ENCODE measurements at regions not wholly inside any gene's neighbourhood (a gene's known extent, or its start where the extent isn't known, plus 50 kb on each side); places are given as distances from the start of the nearest gene placed in this dataset.

- Mint-ChIP-seq H3K9me3 (peaks cover 6% of the 10 kb centered on the region; the same call in 1 of the 2 replicates), H3K27ac (no peak overlapping the region), H3K36me3 (ENCODE audit: low read depth) (no peaks in the 10 kb centered on the region), H3K4me1 (ENCODE audit: low read depth) (no peaks in the 10 kb centered on the region), H3K4me3 (no peak overlapping the region), H3K27me3 (ENCODE audit: insufficient read depth) (peaks cover 5% of the 10 kb centered on the region; the same call in 1 of the 2 replicates)
- DNase-seq: no peak
- peak; percentile 58 for TF ChIP-seq CTCF (IDR thresholded peaks at IDR 0.05)
Observed at GRCh38 chr7:35430547-35431153, 176.8 kb upstream of the TBX20 start.

GRCh38 chr7:35424869-35425495, 171.1 kb upstream of the TBX20 start:
- peak; percentile 85 for TF ChIP-seq CTCF (IDR thresholded peaks at IDR 0.05)
- H3K9me3 Mint-ChIP-seq: no peaks in the 10 kb centered on the region
- H3K4me1 Mint-ChIP-seq (ENCODE audit: low read depth): no peaks in the 10 kb centered on the region
- peaks cover 9% of the 10 kb centered on the region for H3K27me3 Mint-ChIP-seq (ENCODE audit: insufficient read depth)
- H3K36me3 Mint-ChIP-seq (ENCODE audit: low read depth): no peaks in the 10 kb centered on the region
- peak; percentile 36 for DNase-seq
- no peak overlapping the region for H3K27ac Mint-ChIP-seq
- H3K4me3 Mint-ChIP-seq: no peak overlapping the region

- Mint-ChIP-seq H3K27me3 (ENCODE audit: insufficient read depth) (peaks cover 11% of the 10 kb centered on the region), H3K9me3 (no peaks in the 10 kb centered on the region), H3K27ac (no peak overlapping the region), H3K36me3 (ENCODE audit: low read depth) (no peaks in the 10 kb centered on the region), H3K4me3 (no peak overlapping the region), H3K4me1 (ENCODE audit: low read depth) (no peaks in the 10 kb centered on the region)
- DNase-seq: no peak
- TF ChIP-seq CTCF (IDR thresholded peaks at IDR 0.05): no peak
Observed at GRCh38 chr7:35424440-35424839, 170.5 kb upstream of the TBX20 start.

GRCh38 chr7:35422715-35423114, 168.8 kb upstream of the TBX20 start:
- DNase-seq: no peak
- no peaks in the 10 kb centered on the region for H3K4me1 Mint-ChIP-seq (ENCODE audit: low read depth)
- H3K36me3 Mint-ChIP-seq (ENCODE audit: low read depth): no peaks in the 10 kb centered on the region
- no peak overlapping the region for H3K4me3 Mint-ChIP-seq
- TF ChIP-seq CTCF (IDR thresholded peaks at IDR 0.05): no peak
- peaks cover 9% of the 10 kb centered on the region for H3K27me3 Mint-ChIP-seq (ENCODE audit: insufficient read depth)
- no peak overlapping the region for H3K27ac Mint-ChIP-seq
- H3K9me3 Mint-ChIP-seq: no peaks in the 10 kb centered on the region

GRCh38 chr7:35420656-35421055, 166.8 kb upstream of the TBX20 start:
- no peaks in the 10 kb centered on the region for H3K4me1 Mint-ChIP-seq (ENCODE audit: low read depth)
- peaks cover 9% of the 10 kb centered on the region for H3K27me3 Mint-ChIP-seq (ENCODE audit: insufficient read depth)
- DNase-seq: no peak
- TF ChIP-seq CTCF (IDR thresholded peaks at IDR 0.05): no peak
- H3K4me3 Mint-ChIP-seq: peak overlapping the region; percentile 66
- H3K27ac Mint-ChIP-seq: no peak overlapping the region
- no peaks in the 10 kb centered on the region for H3K9me3 Mint-ChIP-seq
- no peaks in the 10 kb centered on the region for H3K36me3 Mint-ChIP-seq (ENCODE audit: low read depth)

All from HFFc6 (cell line).